ENCODE measurements at regions not wholly inside any gene's neighbourhood (a gene's known extent, or its start where the extent isn't known, plus 50 kb on each side); places are given as distances from the start of the nearest gene placed in this dataset.

DNA sequence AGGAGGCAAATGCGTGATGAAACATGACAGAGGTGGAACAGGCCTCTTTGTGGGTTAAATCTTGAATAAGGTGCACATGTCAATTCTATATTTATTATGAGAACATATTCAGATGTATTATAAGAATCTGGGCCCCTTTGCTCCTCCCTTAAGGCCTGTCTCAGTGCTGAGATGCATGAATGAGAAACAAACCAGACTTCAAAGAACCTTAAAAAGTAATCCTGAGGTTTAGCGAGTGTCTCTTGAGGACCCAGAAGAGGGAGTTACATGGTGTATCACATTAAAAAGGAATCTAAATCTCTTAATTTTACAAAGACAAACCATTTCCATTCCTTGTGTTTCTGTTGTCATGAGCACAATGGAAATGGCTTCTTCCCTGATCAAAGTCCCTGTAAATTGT lies 170.9 kb upstream of the TBC1D5 start:
- H3K4me1 Mint-ChIP-seq = no peaks in the 10 kb centered on the region
- DNase-seq = no peak
- peaks cover 16% of the 10 kb centered on the region for H3K27me3 Mint-ChIP-seq
- no peak overlapping the region for H3K4me3 Mint-ChIP-seq
- no peak overlapping the region for H3K27ac Mint-ChIP-seq
- H3K9me3 Mint-ChIP-seq = no peaks in the 10 kb centered on the region
- no peaks in the 10 kb centered on the region for H3K36me3 Mint-ChIP-seq

DNA sequence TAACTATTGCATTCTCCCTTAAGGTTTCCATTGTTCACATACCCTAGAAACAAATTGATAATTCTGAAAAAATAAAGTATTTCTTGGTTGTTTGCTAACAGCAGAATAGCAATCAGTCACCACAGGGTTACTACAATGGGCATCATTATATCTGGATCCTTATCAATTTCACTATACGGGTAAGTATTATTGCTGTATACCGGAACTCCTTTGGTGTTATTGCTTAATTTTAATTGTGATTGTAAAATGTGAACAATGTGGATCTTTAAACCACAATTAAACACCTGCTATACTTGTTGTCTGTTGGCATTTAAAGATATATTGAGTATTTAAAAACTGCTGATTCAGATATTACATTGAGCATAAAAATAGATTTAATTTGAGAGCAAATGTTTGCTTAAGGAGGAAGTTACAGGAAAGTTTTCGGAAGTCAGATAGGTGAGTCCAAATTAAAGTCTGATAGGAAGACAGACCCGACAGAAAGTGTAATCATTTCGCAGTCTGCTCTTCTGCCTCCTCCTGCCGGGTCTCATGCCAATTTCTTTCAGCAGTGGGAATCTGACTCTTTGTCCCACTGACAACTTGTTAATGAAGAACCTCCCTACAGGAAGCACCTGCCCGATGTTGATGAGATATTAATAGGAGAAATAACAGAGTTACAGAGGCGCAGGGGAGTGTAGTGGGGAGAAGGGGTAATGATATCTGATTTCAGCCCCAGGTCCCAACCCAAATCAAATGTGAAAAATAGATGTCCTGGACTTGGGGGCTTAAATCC lies 169.7 kb upstream of the TBC1D5 start:
- Mint-ChIP-seq H3K4me3 (no peak overlapping the region), H3K27me3 (peaks cover 13% of the 10 kb centered on the region), H3K9me3 (no peaks in the 10 kb centered on the region), H3K36me3 (no peaks in the 10 kb centered on the region), H3K4me1 (no peaks in the 10 kb centered on the region), H3K27ac (no peak overlapping the region)
- DNase-seq = no peak

- Mint-ChIP-seq H3K36me3 (no peaks in the 10 kb centered on the region), H3K4me1 (no peaks in the 10 kb centered on the region), H3K27ac (no peak overlapping the region), H3K27me3 (peaks cover 13% of the 10 kb centered on the region), H3K4me3 (no peak overlapping the region), H3K9me3 (no peaks in the 10 kb centered on the region)
- DNase-seq = no peak
Measured at GRCh38 chr3:17910922-17911321, 168.5 kb upstream of the TBC1D5 start.

GRCh38 chr3:17909714-17910113 lies 167.3 kb upstream of the TBC1D5 start:
- Mint-ChIP-seq H3K36me3 (no peaks in the 10 kb centered on the region), H3K27ac (no peak overlapping the region)

GRCh38 chr3:17908399-17909191 lies 166.2 kb upstream of the TBC1D5 start:
- H3K4me1 Mint-ChIP-seq = no peaks in the 10 kb centered on the region
- peaks cover 14% of the 10 kb centered on the region for H3K27me3 Mint-ChIP-seq
- no peak for DNase-seq
- H3K4me3 Mint-ChIP-seq = no peak overlapping the region
- no peak overlapping the region for H3K27ac Mint-ChIP-seq
- no peaks in the 10 kb centered on the region for H3K36me3 Mint-ChIP-seq
- H3K9me3 Mint-ChIP-seq = no peaks in the 10 kb centered on the region

More at GRCh38 chr3:17909714-17910113, 167.3 kb upstream of the TBC1D5 start:
- Mint-ChIP-seq H3K9me3 (no peaks in the 10 kb centered on the region), H3K4me3 (no peak overlapping the region), H3K27me3 (peaks cover 17% of the 10 kb centered on the region), H3K4me1 (no peaks in the 10 kb centered on the region)
- no peak for DNase-seq

DNA sequence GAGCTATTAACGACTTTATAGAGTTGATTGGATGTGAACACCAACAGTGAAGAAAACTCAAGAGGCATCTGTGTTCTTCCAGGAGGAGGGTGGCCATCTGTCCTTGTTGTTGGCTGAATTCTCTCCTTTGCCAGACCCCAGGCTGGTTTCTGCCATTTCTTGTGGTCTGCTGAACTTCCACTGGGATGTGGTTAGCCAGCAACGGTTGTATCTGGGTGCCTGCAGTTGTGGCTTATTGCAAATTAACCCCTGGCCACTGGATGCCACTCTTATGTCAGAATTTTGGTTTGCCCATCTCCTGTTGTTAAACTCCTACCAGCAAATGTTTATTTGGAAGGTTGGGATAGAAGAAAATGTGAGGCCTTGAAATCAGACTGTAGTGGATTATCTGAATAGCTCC lies 163.6 kb upstream of the TBC1D5 start:
- Mint-ChIP-seq H3K4me1 (no peaks in the 10 kb centered on the region), H3K36me3 (no peaks in the 10 kb centered on the region), H3K9me3 (peaks cover 3% of the 10 kb centered on the region), H3K27ac (no peak overlapping the region), H3K4me3 (no peak overlapping the region), H3K27me3 (peaks cover 4% of the 10 kb centered on the region)
- DNase-seq = no peak

DNA sequence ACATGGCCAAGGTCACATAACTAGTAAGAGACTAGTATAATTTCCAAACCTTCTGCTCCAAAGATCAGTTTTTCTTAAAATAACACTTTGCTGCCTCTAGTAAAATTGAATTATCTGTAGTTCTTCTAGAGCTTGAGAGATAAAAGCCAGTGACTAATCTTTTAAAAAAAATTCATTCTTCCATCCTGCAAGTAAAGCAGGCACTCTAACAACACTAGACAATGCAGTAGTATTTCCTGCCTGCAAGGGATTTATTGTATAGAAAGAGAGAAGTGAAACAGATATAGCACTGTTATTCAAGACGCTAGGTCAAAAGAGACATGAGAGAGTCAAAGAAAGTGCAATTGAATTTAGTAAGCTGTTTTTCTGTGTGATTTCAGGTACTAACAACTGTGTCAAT lies 159.5 kb upstream of the TBC1D5 start:
- no peak for DNase-seq
- H3K9me3 Mint-ChIP-seq = peaks cover 6% of the 10 kb centered on the region
- no peak overlapping the region for H3K27ac Mint-ChIP-seq
- H3K4me1 Mint-ChIP-seq = no peaks in the 10 kb centered on the region
- no peak overlapping the region for H3K4me3 Mint-ChIP-seq
- H3K36me3 Mint-ChIP-seq = no peaks in the 10 kb centered on the region
- H3K27me3 Mint-ChIP-seq = peaks cover 4% of the 10 kb centered on the region

- no peak overlapping the region for H3K4me3 Mint-ChIP-seq
- no peaks in the 10 kb centered on the region for H3K4me1 Mint-ChIP-seq
- H3K27me3 Mint-ChIP-seq = no peaks in the 10 kb centered on the region
- peaks cover 1% of the 10 kb centered on the region for H3K9me3 Mint-ChIP-seq
- peak; percentile 37 for DNase-seq
- no peaks in the 10 kb centered on the region for H3K36me3 Mint-ChIP-seq
- H3K27ac Mint-ChIP-seq = no peak overlapping the region
Measured at GRCh38 chr3:17894434-17895060, 152.1 kb upstream of the TBC1D5 start.

DNA sequence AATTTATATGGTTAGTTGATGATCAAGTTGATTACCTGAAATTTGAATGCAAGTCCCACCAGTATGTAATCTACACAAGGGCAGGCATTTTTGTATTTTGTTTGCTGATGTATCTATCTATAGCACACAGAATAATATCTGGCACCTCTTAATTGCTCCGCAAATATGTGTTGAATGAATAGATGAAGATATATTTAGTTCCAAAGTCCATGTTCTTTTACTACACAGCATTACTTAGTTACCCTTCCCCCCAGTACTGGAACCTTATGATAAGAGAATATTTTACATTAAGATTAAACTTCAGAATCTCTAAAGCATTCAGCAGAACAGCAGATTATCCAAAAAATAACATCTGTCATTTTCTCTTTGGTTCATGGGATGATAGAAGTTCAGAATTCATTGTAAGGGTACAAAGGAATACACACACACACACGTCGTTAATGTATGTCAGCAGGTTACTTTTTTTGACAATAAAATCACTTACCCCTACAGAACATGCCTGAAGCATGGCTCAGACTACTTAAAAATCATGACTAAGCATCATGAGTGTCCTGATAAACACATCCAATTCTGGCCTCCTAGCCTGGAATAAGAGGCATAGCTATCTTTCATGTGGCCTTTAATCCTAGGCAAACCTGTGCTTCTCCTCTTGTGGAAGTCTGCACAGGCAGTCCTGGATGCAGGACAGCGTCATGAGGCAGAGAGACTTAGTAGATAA lies 148.9 kb upstream of the TBC1D5 start:
- DNase-seq = no peak
- no peaks in the 10 kb centered on the region for H3K27me3 Mint-ChIP-seq

DNA sequence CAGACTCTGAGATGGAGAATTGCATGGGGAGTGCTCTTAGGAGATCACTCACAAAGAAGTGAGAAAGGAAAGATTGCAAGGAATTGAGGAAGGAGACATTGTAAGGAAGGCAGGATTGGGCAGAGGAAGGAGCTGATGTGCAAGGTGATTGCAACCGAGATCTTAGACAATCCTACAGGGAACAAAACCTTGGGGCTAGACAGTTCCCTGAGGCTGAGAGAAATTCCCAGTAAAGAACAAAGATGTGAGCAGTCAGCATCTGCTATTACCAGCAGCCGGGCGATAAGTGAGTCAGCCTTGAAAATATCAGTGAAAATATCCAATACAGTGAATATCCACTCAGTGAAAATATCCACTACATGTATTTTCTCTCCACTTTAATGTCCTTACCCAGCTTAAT lies 143.6 kb upstream of the TBC1D5 start:
- no peaks in the 10 kb centered on the region for H3K36me3 Mint-ChIP-seq
- DNase-seq = no peak
- H3K9me3 Mint-ChIP-seq = no peaks in the 10 kb centered on the region
- no peak overlapping the region for H3K27ac Mint-ChIP-seq
- H3K27me3 Mint-ChIP-seq = no peaks in the 10 kb centered on the region
- H3K4me1 Mint-ChIP-seq = no peaks in the 10 kb centered on the region
- no peak overlapping the region for H3K4me3 Mint-ChIP-seq

More for the DNA sequence above, 148.9 kb upstream of the TBC1D5 start:
- no peaks in the 10 kb centered on the region for H3K4me1 Mint-ChIP-seq
- H3K4me3 Mint-ChIP-seq = no peak overlapping the region
- no peak overlapping the region for H3K27ac Mint-ChIP-seq
- no peaks in the 10 kb centered on the region for H3K36me3 Mint-ChIP-seq
- peaks cover 1% of the 10 kb centered on the region for H3K9me3 Mint-ChIP-seq

DNA sequence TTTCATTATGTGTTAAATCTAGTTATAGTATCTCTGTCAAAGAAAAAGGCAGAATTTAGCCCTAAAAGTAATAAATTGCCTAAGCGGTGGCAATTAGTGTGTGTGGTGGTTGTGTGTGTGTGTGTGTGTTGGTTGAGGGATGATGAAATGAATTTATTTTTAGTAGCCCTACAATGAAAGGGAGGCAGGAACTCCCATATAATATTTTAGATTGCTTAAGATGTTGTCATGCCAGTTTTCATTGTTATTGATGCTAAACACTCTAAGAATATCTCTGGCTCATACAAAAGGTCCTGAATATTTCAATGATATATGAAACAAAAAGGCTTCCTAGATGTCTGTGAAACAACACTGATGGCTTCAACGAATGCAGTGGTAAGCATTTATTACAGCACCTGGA lies 140.6 kb upstream of the TBC1D5 start:
- no peak for DNase-seq
- Mint-ChIP-seq H3K27me3 (no peaks in the 10 kb centered on the region), H3K27ac (no peak overlapping the region), H3K4me1 (no peaks in the 10 kb centered on the region), H3K9me3 (no peaks in the 10 kb centered on the region), H3K4me3 (no peak overlapping the region), H3K36me3 (no peaks in the 10 kb centered on the region)

- Mint-ChIP-seq H3K4me3 (no peak overlapping the region), H3K27ac (no peak overlapping the region), H3K9me3 (no peaks in the 10 kb centered on the region), H3K27me3 (no peaks in the 10 kb centered on the region), H3K36me3 (no peaks in the 10 kb centered on the region), H3K4me1 (no peaks in the 10 kb centered on the region)
- DNase-seq = no peak
Measured at GRCh38 chr3:17877299-17877698, 134.9 kb upstream of the TBC1D5 start.

DNA sequence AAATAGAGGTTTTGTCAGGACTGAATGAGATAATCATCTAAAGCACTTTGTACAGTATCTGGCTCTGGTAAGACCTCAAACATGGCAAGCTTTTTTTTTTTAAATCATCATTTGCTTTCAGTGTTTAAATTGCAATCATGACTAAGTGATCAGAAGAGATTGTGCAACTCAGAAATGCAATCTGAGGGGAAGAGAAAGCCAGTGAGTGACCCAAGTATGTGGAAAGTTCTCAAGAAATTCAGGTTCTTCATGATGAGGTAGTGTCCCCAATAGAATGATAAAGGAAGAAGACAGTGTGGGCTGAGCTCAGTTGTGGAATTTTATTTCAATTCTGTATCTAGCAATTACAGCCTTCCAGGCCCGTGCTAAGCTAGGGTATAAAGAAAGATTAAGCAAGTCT lies 132.2 kb upstream of the TBC1D5 start:
- Mint-ChIP-seq H3K27ac (no peak overlapping the region), H3K27me3 (no peaks in the 10 kb centered on the region), H3K36me3 (no peaks in the 10 kb centered on the region), H3K4me3 (no peak overlapping the region), H3K4me1 (no peaks in the 10 kb centered on the region), H3K9me3 (no peaks in the 10 kb centered on the region)
- no peak for DNase-seq

DNA sequence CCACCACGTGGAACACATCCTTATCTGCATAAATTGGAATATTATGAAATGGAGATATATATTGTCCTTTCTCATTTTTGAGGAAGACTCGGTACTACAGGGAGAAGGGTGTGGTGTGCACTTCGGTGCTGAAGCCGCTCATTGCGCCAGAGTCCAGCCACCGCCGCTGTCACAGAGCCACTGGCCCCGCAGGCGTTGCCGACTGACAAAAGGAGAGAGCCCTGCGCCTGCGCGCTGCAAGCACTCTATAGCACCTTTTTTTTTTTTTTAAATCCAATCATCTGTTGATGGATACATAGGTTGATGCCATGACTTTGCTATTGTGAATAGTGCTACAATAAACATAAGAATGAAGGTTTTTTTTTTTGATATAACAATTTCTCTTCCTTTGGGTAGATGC lies 130.0 kb upstream of the TBC1D5 start:
- DNase-seq = no peak
- Mint-ChIP-seq H3K4me1 (no peaks in the 10 kb centered on the region), H3K36me3 (no peaks in the 10 kb centered on the region), H3K9me3 (no peaks in the 10 kb centered on the region), H3K27me3 (no peaks in the 10 kb centered on the region), H3K27ac (no peak overlapping the region), H3K4me3 (no peak overlapping the region)

DNA sequence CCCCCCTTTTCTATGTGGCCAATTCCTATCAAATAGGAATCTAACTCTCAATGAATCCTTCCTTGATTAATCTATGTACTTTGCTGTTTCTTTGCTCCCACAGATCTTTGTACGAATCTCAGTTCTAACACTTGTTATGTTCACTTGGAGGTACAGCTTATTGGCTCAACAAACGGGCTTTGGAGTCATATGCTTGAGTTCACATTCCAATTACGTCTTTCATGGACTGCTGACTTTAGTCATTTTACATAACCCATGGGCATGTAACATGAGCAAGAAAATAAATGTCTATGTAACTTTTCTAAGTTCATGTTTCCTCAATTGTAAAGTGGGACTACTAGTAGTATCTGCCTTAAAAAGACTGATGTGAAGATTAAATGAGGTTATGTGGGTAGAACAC lies 123.2 kb upstream of the TBC1D5 start:
- Mint-ChIP-seq H3K27me3 (no peaks in the 10 kb centered on the region), H3K9me3 (peaks cover 2% of the 10 kb centered on the region), H3K36me3 (peaks cover 2% of the 10 kb centered on the region), H3K27ac (no peak overlapping the region), H3K4me3 (no peak overlapping the region), H3K4me1 (no peaks in the 10 kb centered on the region)
- DNase-seq = no peak
